CD4-positive, alpha-beta T cell treated with Interleukin-4 for 4 hours (primary cell): ENCODE measurements at regions not wholly inside any gene's neighbourhood (a gene's known extent, or its start where the extent isn't known, plus 50 kb on each side); places are given as distances from the start of the nearest gene placed in this dataset.

Source experiments
- DNase-seq: peaks from one replicate; pipeline ENCODE4 v3.0.0-alpha.2; 2020

DNA sequence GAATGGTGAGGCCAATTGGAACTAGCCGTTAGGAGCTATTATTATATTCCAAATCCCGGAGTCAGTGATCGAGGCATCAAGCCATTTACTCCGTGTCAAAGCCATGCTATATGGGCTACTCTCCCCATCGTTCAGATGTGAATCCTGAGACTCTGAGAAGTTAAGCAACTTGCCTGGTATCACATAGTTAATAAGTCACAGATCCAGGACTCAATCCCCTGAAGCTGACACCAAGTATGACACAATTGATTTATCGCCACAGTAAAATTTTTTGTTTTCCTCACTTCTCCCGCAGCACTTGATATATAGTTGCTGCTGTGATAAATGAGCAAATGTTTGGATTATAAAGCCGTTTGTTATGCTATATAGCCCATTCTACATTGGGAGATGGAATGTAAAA is 50.8 kb upstream of the TSHZ2 start:
- DNase-seq = no peak

DNA sequence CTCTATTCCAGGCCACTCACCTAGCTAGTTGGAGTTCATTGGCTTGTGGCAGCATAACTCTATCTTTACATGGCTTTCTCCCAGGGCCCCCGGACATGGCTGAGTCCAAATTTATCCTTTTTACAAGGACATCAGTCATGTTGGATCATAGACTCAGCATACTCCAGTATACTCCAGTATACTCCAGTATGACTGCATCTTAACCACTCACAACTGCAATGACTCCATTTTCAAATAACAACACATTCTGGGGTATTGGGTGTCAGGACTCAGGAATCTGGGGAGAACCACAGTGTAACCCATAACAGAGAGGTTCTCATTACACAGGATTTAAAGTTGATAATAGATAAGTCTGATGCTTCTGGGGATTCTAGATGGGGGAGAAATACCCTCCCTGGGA is 53.8 kb upstream of the TSHZ2 start:
- no peak for DNase-seq

GRCh38 chr20:52915564-52915963 is 56.6 kb upstream of the TSHZ2 start:
- DNase-seq = no peak

GRCh38 chr20:52914870-52915269 is 57.3 kb upstream of the TSHZ2 start:
- DNase-seq = no peak

GRCh38 chr20:52913650-52914387 is 58.3 kb upstream of the TSHZ2 start:
- no peak for DNase-seq

- no peak for DNase-seq
Observed at GRCh38 chr20:52905241-52905994, 66.7 kb upstream of the TSHZ2 start.

DNA sequence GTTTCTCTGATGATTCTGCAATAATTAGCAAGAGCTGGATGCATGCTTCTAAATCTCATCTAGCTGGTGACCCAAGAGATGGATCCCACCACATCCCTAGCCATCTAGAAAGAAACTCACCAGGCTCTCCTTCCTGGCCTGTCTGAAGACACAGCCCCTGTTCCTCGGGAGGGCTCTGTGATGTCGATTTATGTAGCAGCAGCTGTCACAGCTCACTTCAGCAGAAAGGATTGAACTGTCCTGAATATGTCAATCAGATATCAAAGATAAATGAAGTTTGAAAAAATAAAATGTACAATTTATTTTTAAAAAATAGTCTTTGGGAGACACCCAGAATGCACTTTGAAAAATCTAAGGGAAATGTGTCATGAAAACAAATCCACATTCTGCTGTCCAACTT is 67.3 kb upstream of the TSHZ2 start:
- DNase-seq = no peak

GRCh38 chr20:52899041-52899608 is 73.0 kb upstream of the TSHZ2 start:
- no peak for DNase-seq

DNA sequence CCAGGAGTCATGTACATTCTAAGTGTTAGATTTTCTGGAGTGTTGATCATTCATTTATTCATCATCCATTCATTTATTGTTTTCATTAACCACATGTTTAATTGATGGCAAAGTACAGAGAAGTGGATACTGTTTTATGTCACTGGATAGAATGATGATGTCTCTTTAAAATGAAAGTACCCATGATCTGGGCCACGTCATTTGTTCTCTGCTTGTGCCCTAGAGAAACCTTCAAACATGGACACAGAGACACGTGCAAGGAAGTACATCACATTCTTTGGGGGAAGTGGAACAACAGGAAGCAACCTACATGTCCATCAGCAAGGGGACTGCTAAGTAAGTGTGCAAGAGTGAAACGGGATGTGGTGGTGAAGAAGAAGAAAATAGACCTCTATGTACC is 75.8 kb upstream of the TSHZ2 start:
- DNase-seq = no peak

DNA sequence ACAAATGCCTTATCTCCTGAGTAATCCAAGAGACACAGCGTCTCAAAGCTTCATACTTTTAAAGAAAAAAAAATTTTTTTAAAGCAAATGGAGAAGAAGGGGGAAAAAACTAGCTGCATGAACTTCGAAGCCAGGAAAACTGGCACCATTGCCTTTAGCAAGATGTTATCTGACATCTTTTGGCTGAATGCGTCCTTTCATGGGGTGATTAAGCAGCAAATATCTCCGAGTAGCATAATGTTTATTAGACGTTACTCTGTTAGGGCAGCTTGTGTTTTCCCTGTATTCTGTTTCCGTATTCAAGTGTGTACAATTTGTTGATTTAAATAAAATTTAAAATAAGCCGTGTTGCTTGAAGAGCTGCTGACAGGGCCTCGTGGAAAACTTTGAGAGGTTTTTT is 76.5 kb upstream of the TSHZ2 start:
- DNase-seq = no peak

GRCh38 chr20:52895235-52895634 is 76.9 kb upstream of the TSHZ2 start:
- no peak for DNase-seq

- no peak for DNase-seq
Observed at GRCh38 chr20:52893498-52893897, 78.7 kb upstream of the TSHZ2 start.

GRCh38 chr20:52892023-52892422 is 80.1 kb upstream of the TSHZ2 start:
- no peak for DNase-seq

DNA sequence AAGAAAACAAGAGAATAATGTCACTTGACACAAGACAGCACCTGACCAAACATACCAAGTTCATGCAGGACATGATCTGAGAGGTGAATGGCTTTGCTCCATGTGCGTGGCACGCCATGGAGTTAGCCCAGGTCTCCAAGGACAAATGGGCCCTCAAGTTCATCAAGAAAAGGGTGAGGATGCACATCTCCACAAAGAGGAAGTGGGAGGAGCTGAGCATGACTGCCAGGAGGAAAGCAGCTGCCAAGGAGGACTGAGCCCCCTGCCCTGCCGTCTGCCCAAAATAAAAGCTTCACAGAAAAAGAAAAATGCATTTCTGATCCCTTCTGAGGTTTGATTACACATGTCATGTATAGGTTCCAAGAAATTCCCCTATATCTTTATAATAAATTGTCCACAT is 82.0 kb upstream of the TSHZ2 start:
- no peak for DNase-seq

DNA sequence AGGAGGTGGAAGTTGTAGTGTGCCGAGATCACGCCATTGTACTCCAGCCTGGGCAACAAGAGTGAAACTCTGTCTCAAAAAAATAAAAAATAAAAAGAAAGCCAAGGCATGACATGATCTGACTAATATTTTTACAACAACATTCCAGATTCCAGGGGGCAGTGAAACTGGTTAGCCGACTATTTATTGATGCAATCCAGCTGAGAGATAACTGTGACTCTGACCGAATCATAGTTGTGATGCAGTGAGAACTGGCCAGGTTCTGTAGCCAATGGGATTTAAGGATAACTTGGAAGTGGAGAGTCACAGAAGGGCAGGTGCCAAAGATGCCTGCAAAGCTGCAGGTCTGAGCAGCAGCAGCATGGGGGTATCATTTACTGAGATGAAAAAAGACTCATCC is 82.9 kb upstream of the TSHZ2 start:
- no peak for DNase-seq

GRCh38 chr20:52888096-52888495 is 84.1 kb upstream of the TSHZ2 start:
- no peak for DNase-seq

DNA sequence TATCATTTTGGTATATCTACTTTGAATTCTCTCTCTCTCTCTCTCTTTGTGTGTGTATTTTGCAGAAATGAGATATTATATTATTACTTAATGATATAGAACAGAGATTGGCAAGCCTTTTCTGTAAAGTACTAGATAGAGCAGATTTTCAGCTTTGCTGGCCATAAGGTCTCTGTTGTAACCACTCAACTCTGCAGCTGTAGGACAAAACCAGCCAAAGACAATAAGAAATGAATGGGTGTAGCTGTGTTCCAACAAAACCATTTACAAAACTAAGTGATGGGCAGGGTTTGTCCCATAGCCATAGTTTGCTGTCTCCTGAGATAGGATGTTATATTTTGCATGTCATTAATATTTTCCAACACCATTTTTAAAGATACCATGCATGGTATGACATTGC is 91.2 kb upstream of the TSHZ2 start:
- DNase-seq = no peak

DNA sequence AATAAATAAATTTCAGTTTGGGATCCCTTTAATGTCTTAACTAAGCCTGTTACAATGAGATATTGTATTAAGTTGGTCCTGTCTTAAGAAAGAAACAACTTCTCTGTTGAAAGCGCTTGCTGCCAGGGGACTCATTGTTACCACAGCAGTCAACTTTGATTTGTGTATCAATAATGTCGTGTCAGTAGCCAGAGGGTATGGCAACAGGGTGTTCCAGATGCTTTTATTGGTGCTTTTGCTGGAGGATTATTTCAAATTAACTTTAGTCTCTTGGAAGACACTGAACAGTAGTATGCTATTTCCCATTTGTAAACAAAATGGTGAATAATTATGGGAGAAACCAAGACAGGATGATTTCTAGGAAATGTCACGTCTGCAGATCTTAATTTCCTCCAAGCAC is 91.9 kb upstream of the TSHZ2 start:
- no peak for DNase-seq

GRCh38 chr20:52874241-52874640 is 97.9 kb upstream of the TSHZ2 start:
- DNase-seq = no peak

- no peak for DNase-seq
Observed at GRCh38 chr20:52869698-52870501, 102.3 kb upstream of the TSHZ2 start.

DNA sequence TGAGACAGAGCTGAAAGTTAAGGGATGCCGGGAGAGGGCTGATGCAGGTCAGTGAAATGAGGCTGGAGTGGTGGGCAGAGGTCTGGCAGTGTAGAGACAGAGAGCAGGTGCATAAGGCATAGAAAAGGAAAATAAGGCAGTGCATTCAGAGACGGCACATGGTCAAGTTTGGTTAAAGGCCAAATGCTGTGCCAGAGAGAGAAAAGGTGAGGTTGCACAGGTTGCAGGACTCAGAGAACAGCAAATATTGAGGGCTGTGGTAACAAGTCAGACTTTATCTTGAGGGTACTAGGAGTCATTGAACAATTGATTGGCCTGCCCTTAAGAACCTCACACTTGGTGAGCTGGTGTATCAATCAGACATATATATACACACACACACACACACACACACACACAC is 102.9 kb upstream of the TSHZ2 start:
- no peak for DNase-seq

DNA sequence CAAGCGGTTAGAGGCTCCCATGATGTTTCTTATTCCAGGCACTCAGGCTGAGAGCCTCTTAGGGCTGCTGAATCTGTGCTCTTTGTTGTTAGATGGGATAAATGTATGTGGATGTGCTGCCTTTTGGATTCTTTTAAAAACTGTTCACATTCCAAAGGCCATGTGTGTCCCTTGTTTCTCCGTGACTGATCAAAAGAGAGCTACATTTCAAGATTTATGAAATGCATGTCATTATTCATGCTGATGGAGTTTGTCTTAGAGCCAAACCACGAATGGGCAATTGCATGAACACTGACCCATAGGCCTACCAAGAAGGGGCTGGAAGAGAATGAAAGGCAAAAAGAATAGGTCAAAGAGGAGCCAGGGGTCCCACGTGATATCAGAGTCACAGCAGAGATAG is 104.9 kb upstream of the TSHZ2 start:
- no peak for DNase-seq

GRCh38 chr20:52864916-52865605 is 107.1 kb upstream of the TSHZ2 start:
- DNase-seq = no peak
